ENCODE measurements at regions not wholly inside any gene's neighbourhood (a gene's known extent, or its start where the extent isn't known, plus 50 kb on each side); places are given as distances from the start of the nearest gene placed in this dataset.

GRCh38 chr3:20873235-20873634, 687.2 kb upstream of the SGO1 start:
- Histone ChIP-seq H3K36me3 (replicated peaks; ENCODE audit: insufficient read depth, low read length) (no peaks in the 10 kb centered on the region), H3K4me2 (ENCODE audit: low read depth, low read length) (no peak overlapping the region), H3F3A (ENCODE audit: insufficient read depth, low read length) (no peaks in the 10 kb centered on the region), H3K27me3 (replicated peaks; ENCODE audit: insufficient read depth, low read length) (no peaks in the 10 kb centered on the region), H3K9ac (ENCODE audit: low read length) (no peak overlapping the region), H4K20me1 (ENCODE audit: insufficient read depth, low read length) (no peaks in the 10 kb centered on the region), H3K9me2 (replicated peaks; ENCODE audit: insufficient read depth, low read length) (no peaks in the 10 kb centered on the region), H3K79me2 (ENCODE audit: low read length) (no peaks in the 10 kb centered on the region), H3K4me3 (ENCODE audit: low read length) (no peak overlapping the region), H3K4me1 (ENCODE audit: low read length) (no peaks in the 10 kb centered on the region), H2AFZ (ENCODE audit: low read length) (no peak overlapping the region), H3K9me3 (replicated peaks; ENCODE audit: insufficient read depth, low read length) (no peaks in the 10 kb centered on the region), H3K27ac (ENCODE audit: low read length) (no peak overlapping the region)
- DNase-seq = no peak
- no peak for TF ChIP-seq CTCF (IDR thresholded peaks at IDR 0.05; ENCODE audit: low read length)
- TF ChIP-seq EZH2phosphoT487 (IDR thresholded peaks at IDR 0.05; ENCODE audit: low read length) = no peak
- no peak for TF ChIP-seq EZH2 (optimal IDR thresholded peaks at IDR 0.05; ENCODE audit: low read depth, low read length)

GRCh38 chr3:20870106-20870899, 684.3 kb upstream of the SGO1 start:
- Histone ChIP-seq H3K27me3 (replicated peaks; ENCODE audit: insufficient read depth, low read length) (no peaks in the 10 kb centered on the region), H3K27ac (ENCODE audit: low read length) (no peak overlapping the region), H3K36me3 (replicated peaks; ENCODE audit: insufficient read depth, low read length) (no peaks in the 10 kb centered on the region), H3K9me3 (replicated peaks; ENCODE audit: insufficient read depth, low read length) (no peaks in the 10 kb centered on the region), H3F3A (ENCODE audit: insufficient read depth, low read length) (no peaks in the 10 kb centered on the region), H3K79me2 (ENCODE audit: low read length) (no peaks in the 10 kb centered on the region), H2AFZ (ENCODE audit: low read length) (no peak overlapping the region), H3K4me2 (ENCODE audit: low read depth, low read length) (no peak overlapping the region), H3K4me1 (ENCODE audit: low read length) (no peaks in the 10 kb centered on the region), H3K9me2 (replicated peaks; ENCODE audit: insufficient read depth, low read length) (no peaks in the 10 kb centered on the region), H3K9ac (ENCODE audit: low read length) (no peak overlapping the region), H3K4me3 (ENCODE audit: low read length) (no peak overlapping the region), H4K20me1 (ENCODE audit: insufficient read depth, low read length) (no peaks in the 10 kb centered on the region)
- TF ChIP-seq CTCF (IDR thresholded peaks at IDR 0.05; ENCODE audit: low read length) (no peak), EZH2phosphoT487 (IDR thresholded peaks at IDR 0.05; ENCODE audit: low read length) (no peak), EZH2 (optimal IDR thresholded peaks at IDR 0.05; ENCODE audit: low read depth, low read length) (no peak)
- no peak for DNase-seq

GRCh38 chr3:20865803-20866202, 679.8 kb upstream of the SGO1 start:
- DNase-seq = no peak
- H3K9ac ChIP-seq (ENCODE audit: low read length) = no peak overlapping the region
- no peaks in the 10 kb centered on the region for H3K27me3 ChIP-seq (replicated peaks; ENCODE audit: insufficient read depth, low read length)
- H3K36me3 ChIP-seq (replicated peaks; ENCODE audit: insufficient read depth, low read length) = no peaks in the 10 kb centered on the region
- no peak overlapping the region for H2AFZ ChIP-seq (ENCODE audit: low read length)
- no peaks in the 10 kb centered on the region for H3K9me3 ChIP-seq (replicated peaks; ENCODE audit: insufficient read depth, low read length)
- H3K4me3 ChIP-seq (ENCODE audit: low read length) = no peak overlapping the region
- H3K27ac ChIP-seq (ENCODE audit: low read length) = no peak overlapping the region
- no peaks in the 10 kb centered on the region for H3F3A ChIP-seq (ENCODE audit: insufficient read depth, low read length)
- no peaks in the 10 kb centered on the region for H4K20me1 ChIP-seq (ENCODE audit: insufficient read depth, low read length)
- H3K9me2 ChIP-seq (replicated peaks; ENCODE audit: insufficient read depth, low read length) = no peaks in the 10 kb centered on the region
- no peaks in the 10 kb centered on the region for H3K4me1 ChIP-seq (ENCODE audit: low read length)
- no peak overlapping the region for H3K4me2 ChIP-seq (ENCODE audit: low read depth, low read length)
- no peaks in the 10 kb centered on the region for H3K79me2 ChIP-seq (ENCODE audit: low read length)
- TF ChIP-seq CTCF (IDR thresholded peaks at IDR 0.05; ENCODE audit: low read length) = no peak
- TF ChIP-seq EZH2phosphoT487 (IDR thresholded peaks at IDR 0.05; ENCODE audit: low read length) = no peak
- TF ChIP-seq EZH2 (optimal IDR thresholded peaks at IDR 0.05; ENCODE audit: low read depth, low read length) = no peak
